Thoracic aorta (tissue), 2 donors: ENCODE measurements at regions not wholly inside any gene's neighbourhood (a gene's known extent, or its start where the extent isn't known, plus 50 kb on each side); places are given as distances from the start of the nearest gene placed in this dataset.

Experiments
- ATAC-seq: fragments of 150-250 bp; one replicate; pipeline ENCODE4 v1.8.0; 2017; ENCODE audit warnings: low read depth; ENCODE audit not compliant: insufficient number of reproducible peaks, low FRiP score
- DNase-seq: peaks from one replicate; pipeline ENCODE4 v3.0.0-alpha.2; 2020; ENCODE audit warnings: low spot score
- H3K27ac ChIP-seq, 2 donors: fragments of 200-600 bp; sonication (generic); 1 replicate in 1 of 2; 2 replicates in 1 of 2; pipeline ENCODE4 v1.5.1; 2016; ENCODE audit warnings: mild to moderate bottlenecking in 2 of 2, moderate library complexity in 2 of 2
- H3K27me3 ChIP-seq: fragments of 200-600 bp; sonication (generic); replicated peaks from 2 replicates; pipeline ENCODE4 v1.6.0; 2016; ENCODE audit warnings: mild to moderate bottlenecking; ENCODE audit not compliant: insufficient read depth
- H3K36me3 ChIP-seq: fragments of 200-600 bp; sonication (generic); one replicate; pipeline ENCODE4 v1.5.1; 2016
- H3K4me1 ChIP-seq, 2 donors: fragments of 200-600 bp; sonication (generic); 1 replicate in 1 of 2; 2 replicates in 1 of 2; pipeline versions ENCODE4 v1.5.1 to v1.6.0; 2016; ENCODE audit warnings: low read depth in 2 of 2, mild to moderate bottlenecking in 1 of 2; ENCODE audit not compliant: control insufficient read depth in 1 of 2
- H3K4me3 ChIP-seq: fragments of 200-600 bp; sonication (generic); 2 replicates; pipeline ENCODE4 v1.5.1; 2016; ENCODE audit warnings: mild to moderate bottlenecking
- H3K9me3 ChIP-seq: fragments of 200-600 bp; sonication (generic); 2 replicates; pipeline ENCODE4 v1.5.1; 2016
- CTCF ChIP-seq: fragments of 200-600 bp; sonication (generic); IDR thresholded peaks from one replicate; pipeline ENCODE4 v1.5.1; 2019; ENCODE audit warnings: antibody characterized with exemption

- ATAC-seq (no peak), DNase-seq (no peak)
- no peaks in the 10 kb centered on the region for H3K9me3 ChIP-seq
- H3K4me3 ChIP-seq = no peak overlapping the region
- TF ChIP-seq CTCF = no peak
- H3K27ac ChIP-seq = no peak overlapping the region
- no peaks in the 10 kb centered on the region for H3K4me1 ChIP-seq
- no peaks in the 10 kb centered on the region for H3K27me3 ChIP-seq
- no peaks in the 10 kb centered on the region for H3K36me3 ChIP-seq
Observed at GRCh38 chr9:4380406-4380805, 80.5 kb upstream of the GLIS3 start.

GRCh38 chr9:4375424-4376200, 75.7 kb upstream of the GLIS3 start:
- ATAC-seq = no peak

GRCh38 chr9:4371108-4371507, 71.2 kb upstream of the GLIS3 start:
- no peak for TF ChIP-seq CTCF
- ATAC-seq (no peak), DNase-seq (no peak)
- no peak overlapping the region for H3K27ac ChIP-seq
- no peaks in the 10 kb centered on the region for H3K9me3 ChIP-seq
- H3K4me3 ChIP-seq = no peak overlapping the region
- no peaks in the 10 kb centered on the region for H3K4me1 ChIP-seq
- H3K36me3 ChIP-seq = no peaks in the 10 kb centered on the region
- H3K27me3 ChIP-seq = no peaks in the 10 kb centered on the region

More at GRCh38 chr9:4375424-4376200, 75.7 kb upstream of the GLIS3 start:
- Histone ChIP-seq H3K27ac (no peak overlapping the region), H3K9me3 (no peaks in the 10 kb centered on the region), H3K4me3 (no peak overlapping the region), H3K36me3 (no peaks in the 10 kb centered on the region), H3K27me3 (no peaks in the 10 kb centered on the region), H3K4me1 (no peaks in the 10 kb centered on the region)
- TF ChIP-seq CTCF = peak; percentile 37
- DNase-seq = no peak

- Histone ChIP-seq H3K4me1 (no peaks in the 10 kb centered on the region), H3K27ac (no peak overlapping the region), H3K9me3 (no peaks in the 10 kb centered on the region), H3K4me3 (no peak overlapping the region), H3K36me3 (no peaks in the 10 kb centered on the region), H3K27me3 (no peaks in the 10 kb centered on the region)
- ATAC-seq (no peak), DNase-seq (no peak)
- no peak for TF ChIP-seq CTCF
Observed at GRCh38 chr9:4370501-4370900, 70.6 kb upstream of the GLIS3 start.

- Histone ChIP-seq H3K4me3 (no peak overlapping the region), H3K36me3 (no peaks in the 10 kb centered on the region), H3K9me3 (no peaks in the 10 kb centered on the region), H3K4me1 (no peaks in the 10 kb centered on the region), H3K27ac (no peak overlapping the region), H3K27me3 (no peaks in the 10 kb centered on the region)
- DNase-seq (no peak), ATAC-seq (no peak)
- peak; percentile 48 for TF ChIP-seq CTCF
Observed at GRCh38 chr9:4366591-4367330, 66.9 kb upstream of the GLIS3 start.
